SKM-1 treated with dmso at 0.1 percent for 144 hours (cell line): ENCODE measurements at regions not wholly inside any gene's neighbourhood (a gene's known extent, or its start where the extent isn't known, plus 50 kb on each side); places are given as distances from the start of the nearest gene placed in this dataset.
"Not testable (repeated sequence)": the region's sequence is repeated elsewhere in the genome, so short reads cannot be mapped to it uniquely, and the experiment has no call there.

Source experiments
- DNase-seq: peaks from one replicate; lab custom pipeline; 2025; ENCODE audit not compliant: unreplicated experiment; lab: John Stamatoyannopoulos, UW

DNA sequence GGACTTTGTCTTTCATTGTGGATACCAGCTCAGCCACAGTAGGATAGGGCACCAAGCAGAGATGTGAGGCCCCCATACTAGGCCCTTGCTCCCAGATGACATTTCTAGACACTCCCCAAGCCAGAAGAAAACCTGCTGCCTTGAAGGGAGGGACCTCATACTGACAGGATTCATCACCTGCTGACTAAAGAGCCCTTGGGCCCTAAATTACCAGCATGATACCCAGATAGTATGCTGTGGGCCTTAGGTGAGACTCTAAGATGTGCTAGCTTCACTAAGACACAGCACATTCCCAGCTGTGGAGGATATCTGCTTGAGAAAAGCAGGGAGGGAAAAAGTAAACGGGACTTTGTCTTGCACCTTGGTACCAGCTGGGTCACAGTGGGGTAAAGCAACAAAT, 324.0 kb downstream of the TBL1XR1 start:
- DNase-seq, result no peak

GRCh38 chr3:176872771-176873209, 324.5 kb downstream of the TBL1XR1 start:
- DNase-seq, result peak; percentile 30

DNA sequence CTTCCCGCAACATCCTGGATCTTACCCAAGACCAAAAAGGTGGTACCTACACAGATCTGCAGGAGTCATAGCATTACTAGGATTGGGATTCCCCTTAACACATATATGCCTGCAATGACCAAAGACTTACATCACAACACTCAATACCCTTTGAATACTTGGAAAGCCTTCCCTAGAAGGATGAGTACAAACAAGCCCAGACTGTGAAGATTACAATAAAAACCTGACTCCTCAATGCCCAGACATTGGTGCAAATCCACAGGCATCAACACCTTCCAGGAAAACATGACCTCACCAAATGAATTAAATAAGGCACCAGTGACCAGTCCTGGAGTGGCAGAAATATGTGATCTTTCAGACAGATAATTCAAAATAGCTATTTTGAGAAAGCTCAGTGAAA, 326.8 kb downstream of the TBL1XR1 start:
- no peak for DNase-seq

- DNase-seq, result no peak
These were observed 329.3 kb downstream of the TBL1XR1 start for GRCh38 chr3:176867681-176868663.

DNA sequence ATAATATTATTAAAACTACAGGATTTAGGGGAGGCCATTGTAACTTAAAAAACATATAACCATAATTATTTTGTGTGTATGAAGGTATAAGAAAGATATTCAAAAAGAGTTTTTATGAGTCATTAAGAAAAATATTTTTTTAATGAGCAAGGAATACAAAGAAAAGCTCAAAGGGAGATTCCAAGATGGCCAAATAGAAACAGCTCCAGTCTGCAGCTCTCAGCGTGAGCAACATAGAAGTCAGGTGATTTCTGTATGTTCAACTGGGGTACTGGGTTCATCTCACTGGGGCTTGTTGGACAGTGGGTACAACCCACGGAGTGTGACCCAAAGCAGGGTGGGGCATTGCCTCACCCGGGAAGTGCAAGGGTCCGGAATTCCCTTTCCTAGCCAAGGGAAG, 336.1 kb downstream of the TBL1XR1 start:
- DNase-seq, result no peak

DNA sequence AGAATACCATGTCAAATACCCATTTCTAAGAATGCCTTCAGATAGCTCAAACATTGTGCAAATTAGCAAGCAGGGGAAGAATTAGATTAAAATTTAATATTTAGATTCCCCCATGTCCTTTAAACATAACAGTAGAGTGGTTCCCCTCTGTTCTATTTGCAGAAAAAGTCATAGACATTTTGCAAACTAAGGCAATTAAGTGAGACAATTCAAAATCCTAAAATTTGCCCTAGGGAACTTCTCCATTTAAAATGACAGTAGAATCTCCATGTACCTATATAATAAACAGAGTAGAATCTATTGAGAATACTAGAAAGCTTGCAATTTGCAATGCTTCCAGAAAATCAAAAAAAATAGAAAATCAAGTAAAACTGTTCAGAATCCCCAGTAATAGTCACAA, 340.6 kb downstream of the TBL1XR1 start:
- no peak for DNase-seq

DNA sequence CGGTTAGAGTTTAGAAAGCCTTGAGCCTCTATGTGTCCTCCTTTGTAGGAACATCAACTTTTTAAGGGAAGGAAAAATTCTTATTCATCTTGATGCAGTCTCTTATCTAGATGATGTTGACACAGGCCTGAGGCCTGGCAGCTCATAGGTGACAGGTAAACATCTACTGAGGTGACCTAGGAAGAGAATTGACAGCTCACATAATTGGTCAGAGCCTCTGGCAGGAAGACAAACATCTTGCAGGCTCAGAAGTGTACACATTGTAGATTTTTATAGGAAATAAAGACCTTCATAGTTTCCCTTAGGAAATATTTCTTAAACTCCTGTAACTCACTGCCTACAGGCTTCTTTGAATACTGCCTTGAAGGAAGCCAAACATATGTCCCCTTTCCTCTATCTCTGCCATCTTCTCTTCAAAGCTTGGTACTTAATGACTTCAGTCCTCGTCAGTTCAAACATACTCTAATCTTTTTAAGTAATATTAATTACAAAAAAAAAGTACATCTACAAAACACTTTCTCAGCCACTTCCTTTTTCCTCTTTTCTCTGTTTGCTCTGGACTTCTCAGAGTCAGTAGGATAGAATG, 341.3 kb downstream of the TBL1XR1 start:
- no peak for DNase-seq

DNA sequence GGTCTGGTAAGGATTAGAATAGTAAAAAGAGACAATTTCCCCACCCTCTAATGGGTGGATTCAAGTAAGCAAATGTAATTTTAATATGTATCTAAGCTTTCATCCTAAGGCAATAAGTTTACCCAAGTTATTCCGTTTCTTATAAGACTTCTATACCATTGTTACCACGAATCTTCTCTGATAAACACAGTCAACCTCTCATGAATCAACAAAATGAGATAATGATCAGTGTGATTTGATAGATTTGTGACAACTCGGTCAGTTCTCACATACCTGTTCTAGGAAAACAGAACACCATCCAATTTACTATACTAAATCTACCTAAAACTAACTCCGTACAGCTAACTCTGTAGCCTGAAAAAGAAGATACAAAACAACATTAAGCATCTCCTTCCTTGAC, 342.1 kb downstream of the TBL1XR1 start:
- no peak for DNase-seq

GRCh38 chr3:176850498-176850897, 346.8 kb downstream of the TBL1XR1 start:
- DNase-seq, result no peak

- no peak for DNase-seq
These were observed 348.7 kb downstream of the TBL1XR1 start for GRCh38 chr3:176848431-176849214.

GRCh38 chr3:176842914-176843313, 354.4 kb downstream of the TBL1XR1 start:
- DNase-seq, result no peak

DNA sequence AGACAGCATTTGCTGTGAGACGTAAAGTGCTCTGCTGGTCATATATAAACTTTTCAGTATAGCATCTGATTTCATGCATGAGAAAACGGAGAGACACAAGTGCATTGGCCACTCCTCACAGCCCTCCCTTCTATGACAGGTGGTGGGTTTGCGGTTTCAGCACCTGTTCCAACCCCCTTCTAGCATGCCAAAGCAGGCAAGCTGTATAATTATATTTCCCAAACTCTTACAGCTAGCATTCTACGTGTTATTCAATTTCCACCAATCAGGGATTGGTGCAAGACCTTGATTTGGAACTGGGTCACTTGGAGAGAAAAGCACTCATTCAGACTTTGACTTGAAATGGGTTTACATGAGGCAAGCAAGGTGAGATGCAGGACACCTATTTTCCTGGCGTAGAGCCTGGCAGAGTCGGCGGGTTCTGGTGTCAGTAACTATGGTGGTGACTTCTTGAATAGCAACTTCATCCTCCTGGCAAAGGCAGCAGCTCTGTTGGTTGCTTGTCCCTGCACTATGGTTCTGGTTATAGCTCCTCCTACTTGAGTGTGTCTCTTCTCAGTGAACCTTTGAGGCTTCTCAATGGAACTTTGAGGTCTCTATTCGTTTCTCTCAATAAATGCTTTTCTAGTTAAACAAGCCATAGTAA, 356.5 kb downstream of the TBL1XR1 start:
- no peak for DNase-seq

DNA sequence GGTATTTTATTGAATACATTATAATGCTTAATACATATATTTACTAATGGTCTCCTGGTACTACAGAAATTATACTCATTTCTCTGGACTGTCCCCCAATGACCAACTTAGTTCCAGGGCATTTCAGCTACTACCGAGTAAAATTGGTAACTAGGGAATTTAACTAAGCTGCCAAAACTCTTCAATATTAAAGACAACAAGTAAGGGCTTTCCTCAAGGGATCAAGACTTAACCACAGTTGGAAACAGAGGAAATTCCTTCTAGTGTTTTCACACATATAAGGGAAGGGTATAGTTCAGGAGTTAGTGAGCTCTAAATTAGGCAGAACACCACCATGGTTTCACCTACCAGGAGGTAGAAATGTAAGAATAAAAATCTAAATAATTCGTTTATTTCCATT, 357.4 kb downstream of the TBL1XR1 start:
- no peak for DNase-seq

- DNase-seq, result no peak
These were observed 357.8 kb downstream of the TBL1XR1 start for GRCh38 chr3:176839466-176839865.

- DNase-seq, result not testable (repeated sequence)
These were observed 370.0 kb downstream of the TBL1XR1 start for GRCh38 chr3:176827244-176827643.

DNA sequence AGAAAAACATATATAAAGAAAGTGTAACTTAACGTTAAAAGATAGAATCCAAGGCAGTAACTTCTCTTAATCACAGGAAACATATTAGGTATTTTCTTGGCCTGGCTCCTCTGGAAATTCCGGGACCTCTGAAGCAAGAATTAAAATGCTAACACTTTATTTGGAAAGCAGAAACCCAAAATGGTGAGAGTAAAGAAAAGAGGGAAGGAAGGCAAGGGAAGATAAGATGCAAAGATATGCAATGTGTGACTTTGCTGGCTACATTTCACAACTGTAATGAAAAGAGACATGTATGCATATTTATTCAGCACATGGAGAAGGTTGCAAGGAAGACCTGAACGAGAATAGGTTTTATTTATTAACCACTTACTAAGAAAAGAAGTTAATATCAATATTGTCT, 372.5 kb downstream of the TBL1XR1 start:
- DNase-seq, result no peak

DNA sequence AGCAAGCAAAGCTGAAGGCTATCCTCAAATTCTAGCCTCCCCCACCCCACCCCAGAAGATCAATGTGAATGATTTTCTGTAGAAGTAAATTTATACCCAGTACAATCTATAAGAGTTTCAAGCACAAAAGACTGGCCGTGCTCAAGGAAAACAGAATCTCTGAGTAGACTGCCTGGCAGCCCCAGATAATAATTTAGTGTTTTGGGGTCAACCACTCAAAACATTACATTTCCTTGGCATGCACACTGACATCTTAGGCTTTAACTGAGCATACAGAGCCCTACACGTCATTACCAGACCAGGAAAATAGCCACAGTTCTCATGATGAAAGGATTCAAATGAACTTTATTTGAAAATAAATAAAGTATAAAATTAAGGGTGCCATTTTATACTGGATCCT, 376.5 kb downstream of the TBL1XR1 start:
- no peak for DNase-seq

GRCh38 chr3:176816937-176817336, 380.3 kb downstream of the TBL1XR1 start:
- DNase-seq, result no peak

DNA sequence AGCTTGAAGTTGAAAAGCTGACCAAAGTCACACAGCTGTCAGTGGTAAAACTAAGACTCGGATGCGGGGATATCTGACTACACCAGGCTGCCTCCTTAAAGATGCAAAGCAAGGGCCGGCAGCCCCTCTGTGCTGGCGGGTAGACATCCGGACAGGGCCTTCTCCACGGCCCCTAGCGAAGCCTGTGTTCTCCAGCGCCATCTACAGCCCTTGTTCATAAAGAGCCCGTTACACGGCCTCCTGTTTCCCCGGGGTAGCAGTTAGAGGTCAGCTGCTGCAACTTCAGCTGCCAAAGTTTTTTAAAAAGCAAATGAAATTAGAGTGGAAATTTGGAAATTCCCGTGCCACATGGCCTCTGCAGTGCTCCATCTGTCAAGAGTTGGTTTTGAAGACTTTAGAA, 383.0 kb downstream of the TBL1XR1 start:
- DNase-seq, result no peak

- DNase-seq, result no peak
These were observed 389.3 kb downstream of the TBL1XR1 start for GRCh38 chr3:176807938-176808337.

- no peak for DNase-seq
These were observed 397.6 kb downstream of the TBL1XR1 start for GRCh38 chr3:176799675-176800074.
